ENCODE measurements at regions not wholly inside any gene's neighbourhood (a gene's known extent, or its start where the extent isn't known, plus 50 kb on each side); places are given as distances from the start of the nearest gene placed in this dataset.
"Not testable (repeated sequence)": the region's sequence is repeated elsewhere in the genome, so short reads cannot be mapped to it uniquely, and the experiment has no call there.

DNA sequence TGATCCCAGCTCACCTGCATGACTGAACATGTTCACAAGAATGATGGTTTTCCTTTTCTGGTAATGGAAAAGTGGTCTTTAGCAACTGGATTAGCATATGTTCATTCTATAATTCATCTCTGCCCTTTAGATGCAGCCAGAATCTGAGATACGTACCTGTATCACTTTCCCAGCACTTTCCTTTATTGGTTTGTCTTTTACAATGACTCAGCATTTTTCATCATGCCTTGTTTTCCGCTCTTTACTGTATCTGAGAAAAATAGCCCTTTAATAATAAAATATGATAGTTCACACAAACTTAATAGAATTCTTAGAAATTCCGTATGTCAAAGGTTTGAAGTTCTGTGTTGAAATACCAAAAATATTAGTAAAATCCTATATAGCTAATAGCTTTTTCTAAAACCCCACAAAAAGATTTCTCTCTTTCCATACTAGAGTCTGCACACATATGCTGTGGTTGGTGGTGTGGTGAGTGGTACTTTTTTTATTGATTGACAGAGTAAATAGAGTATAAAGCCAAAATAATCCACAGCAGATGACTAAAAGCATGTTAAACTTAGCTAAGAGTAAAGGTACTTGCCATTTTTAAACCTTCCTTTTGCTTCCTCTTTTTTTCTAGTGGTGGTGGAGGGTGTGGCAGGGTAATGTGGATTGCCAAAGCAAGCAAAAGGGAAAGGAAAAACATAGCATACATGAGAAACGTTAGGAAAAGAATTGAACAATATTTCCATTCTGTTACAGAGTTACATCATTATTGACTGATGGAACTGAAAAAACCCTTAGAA lies 328.9 kb upstream of the RBMS3 start:
- DNase-seq (ENCODE audit: low read depth), result no peak

DNA sequence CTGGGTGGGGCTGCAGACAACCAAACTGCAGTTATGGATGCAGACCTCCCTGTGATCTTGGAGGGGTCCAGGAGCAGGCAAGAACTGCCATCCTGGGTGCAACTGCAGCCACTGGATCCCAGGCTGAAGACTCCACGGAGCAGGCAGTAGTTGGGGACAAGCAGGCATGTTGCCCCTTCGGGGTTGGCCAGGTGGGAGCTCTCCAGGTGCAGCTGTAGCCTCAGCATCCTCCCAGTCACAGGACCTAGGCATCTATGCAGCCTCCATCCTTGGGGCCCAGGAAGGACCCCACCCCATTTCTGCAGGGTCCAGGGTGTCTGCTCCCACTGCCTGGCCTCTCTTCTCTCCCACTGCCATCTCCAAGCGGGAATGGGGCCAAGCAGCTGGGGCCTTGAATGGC lies 322.2 kb upstream of the RBMS3 start:
- DNase-seq (ENCODE audit: low read depth), result no peak

DNA sequence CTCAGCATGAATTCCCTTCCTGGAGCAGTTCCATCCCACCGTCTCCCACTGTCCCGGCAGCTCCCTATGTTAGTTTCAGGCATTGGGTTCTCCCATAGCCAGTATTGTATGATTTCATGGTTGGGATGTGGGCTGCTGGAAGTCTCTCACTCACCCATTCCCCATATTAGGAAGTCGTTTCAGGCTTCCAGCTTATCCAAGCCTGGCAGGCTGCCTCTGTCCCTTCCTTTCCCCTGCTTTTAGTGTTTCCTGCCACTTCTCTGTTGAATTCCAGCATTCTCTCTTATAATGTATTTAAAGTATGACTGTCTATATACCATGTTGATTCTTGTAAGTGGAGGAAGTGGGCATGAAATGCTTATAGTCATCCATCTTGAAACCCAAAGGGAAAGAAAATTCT lies 309.7 kb upstream of the RBMS3 start:
- DNase-seq (ENCODE audit: low read depth), result no peak

DNA sequence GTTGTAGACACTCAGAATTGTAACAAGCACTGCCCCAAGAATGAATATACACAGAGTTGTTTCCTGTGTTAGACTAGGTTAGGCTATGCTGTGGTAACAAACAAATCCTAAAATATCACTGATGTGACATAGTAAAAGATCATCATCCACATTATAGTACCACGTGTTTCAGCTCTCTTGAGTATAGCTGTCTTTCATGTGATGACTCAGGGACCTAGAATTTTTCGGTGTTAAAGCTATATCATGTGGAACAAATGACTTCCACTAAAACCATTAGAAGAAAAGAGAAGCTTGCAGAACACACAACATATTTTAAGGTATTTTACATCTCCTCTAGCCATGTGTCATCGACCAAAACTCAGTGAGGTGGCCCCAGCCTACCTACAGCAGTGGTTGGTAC lies 307.9 kb upstream of the RBMS3 start:
- DNase-seq (ENCODE audit: low read depth), result peak; percentile 39

DNA sequence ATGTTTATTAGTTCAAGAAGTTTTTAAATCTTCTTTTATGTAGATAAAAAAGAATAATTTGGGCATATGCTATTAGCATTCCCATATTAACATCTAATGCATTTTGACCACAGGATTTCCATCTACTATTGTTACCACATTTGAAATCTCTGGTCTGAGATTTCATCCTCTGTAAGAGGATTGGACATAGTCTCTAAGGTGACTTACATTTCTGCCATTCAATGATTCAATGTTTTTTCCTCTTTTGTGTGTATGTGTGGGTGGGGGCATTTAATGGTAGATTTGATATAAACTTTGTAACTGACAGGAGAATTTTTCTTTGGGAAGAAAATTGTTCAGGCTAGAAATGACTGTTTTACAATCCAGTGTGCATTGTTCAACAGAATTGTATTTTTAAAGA lies 307.3 kb upstream of the RBMS3 start:
- DNase-seq (ENCODE audit: low read depth), result peak; percentile 26

DNA sequence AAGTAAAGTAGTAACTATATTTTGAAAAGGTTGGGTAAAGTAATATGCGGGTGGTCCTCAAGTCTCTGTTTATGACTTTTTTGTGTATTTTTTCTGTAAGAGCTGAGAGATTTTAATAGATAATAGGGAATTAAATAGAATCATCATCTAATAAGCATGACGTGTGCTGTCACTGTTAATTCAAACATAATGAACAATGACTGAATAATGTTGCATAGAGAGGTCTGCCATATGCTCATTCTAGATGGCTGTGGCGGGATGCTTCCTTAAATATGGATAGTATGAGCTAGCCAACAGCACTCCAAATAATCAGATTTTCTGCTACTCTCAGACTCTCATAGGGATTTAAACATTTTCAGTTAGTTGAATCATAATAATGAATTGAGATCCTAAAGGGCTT lies 302.8 kb upstream of the RBMS3 start:
- no peak for DNase-seq (ENCODE audit: low read depth)

DNA sequence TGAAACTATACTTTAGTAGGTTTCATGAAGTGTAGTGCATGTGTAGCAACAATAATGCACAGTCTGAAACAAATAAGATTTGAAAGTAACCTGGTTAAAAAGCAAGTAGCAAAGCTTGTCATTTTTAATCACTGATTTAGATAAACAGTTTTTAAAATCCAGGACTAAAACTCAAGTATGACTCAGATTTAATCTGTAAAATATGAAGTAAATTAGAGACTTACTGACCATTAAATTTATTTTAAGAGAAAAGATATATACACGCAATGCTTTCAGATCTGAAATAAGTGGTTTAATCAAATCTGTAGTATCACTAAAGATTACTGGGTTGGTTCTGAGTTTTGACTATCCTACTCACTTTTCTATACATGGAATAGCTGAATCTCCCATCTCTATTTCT lies 300.7 kb upstream of the RBMS3 start:
- DNase-seq (ENCODE audit: low read depth), result no peak

DNA sequence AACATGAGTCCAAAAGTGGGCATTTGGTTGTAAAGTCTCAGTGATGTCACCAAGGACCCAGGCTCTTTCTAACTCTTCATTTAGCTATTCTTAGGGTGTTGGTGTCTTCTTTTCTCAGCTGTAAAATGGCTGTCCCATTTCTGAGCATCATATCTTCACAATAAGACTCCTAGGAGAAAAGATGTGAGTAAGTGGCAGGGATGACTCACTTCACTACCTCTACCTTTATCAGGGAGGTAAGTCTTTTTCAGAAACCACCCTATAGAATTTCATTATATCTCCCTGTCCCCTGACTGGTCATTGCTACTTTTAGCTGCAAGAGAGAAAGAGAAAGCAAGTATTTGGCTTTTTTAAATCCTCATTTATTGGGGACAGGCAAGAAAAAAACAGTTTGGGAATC lies 300.2 kb upstream of the RBMS3 start:
- no peak for DNase-seq (ENCODE audit: low read depth)

DNA sequence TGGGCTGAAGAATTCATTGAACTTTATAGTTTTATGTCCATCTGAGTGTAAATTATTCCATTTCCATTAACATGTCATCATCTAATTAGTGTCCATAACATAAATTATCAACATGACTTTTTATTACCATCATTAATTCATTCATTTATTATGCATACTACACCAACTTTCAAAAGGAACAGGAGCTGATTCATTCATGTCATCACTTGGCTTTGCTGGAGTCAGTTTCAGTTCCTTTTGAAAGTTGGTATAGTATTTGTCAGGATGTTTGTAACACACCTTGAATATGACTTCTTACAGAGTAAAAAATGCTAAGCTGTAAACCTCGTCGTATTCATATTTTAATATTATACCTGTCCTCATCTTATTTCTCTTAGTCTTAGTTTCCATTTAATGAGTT lies 298.0 kb upstream of the RBMS3 start:
- no peak for DNase-seq (ENCODE audit: low read depth)

DNA sequence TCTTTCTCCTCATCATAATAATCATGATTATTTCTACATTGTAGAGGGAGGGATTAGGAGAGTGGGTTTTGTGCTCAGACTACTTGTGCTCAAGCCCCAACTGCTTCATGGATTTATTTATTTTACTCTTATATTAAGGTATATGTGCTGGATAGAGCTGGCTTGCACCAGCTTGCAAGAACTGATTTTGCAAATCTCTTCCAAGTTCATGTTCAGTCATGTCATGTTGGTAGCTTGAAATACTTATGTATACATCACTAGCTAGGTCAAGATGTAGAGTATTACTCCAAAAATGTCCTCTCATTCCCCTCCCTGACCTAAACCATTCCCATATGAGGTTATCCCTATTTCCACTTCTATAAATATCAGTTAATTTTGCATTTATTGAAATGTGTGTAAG lies 293.9 kb upstream of the RBMS3 start:
- DNase-seq (ENCODE audit: low read depth), result no peak

DNA sequence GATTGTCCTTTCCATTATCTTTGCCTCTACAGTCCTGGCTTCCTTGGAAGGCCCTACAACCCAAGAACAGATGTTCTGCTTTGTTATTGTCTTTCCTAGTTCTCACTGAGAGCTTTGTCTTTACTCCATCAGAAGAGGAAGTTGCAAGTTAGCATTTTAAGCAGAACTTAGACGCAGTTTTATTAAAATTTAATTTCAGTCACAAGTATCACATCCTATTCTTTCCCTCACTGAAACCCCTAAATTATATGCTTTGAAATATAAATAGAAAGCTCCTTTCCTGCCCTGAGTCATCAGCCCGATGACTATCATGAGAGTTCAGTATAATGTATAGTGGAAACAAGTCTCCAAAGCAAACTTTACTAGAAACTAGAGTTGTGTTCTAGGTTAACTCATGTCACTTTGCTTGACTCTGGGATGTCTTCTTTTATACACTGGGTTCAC lies 291.2 kb upstream of the RBMS3 start:
- DNase-seq (ENCODE audit: low read depth), result no peak

DNA sequence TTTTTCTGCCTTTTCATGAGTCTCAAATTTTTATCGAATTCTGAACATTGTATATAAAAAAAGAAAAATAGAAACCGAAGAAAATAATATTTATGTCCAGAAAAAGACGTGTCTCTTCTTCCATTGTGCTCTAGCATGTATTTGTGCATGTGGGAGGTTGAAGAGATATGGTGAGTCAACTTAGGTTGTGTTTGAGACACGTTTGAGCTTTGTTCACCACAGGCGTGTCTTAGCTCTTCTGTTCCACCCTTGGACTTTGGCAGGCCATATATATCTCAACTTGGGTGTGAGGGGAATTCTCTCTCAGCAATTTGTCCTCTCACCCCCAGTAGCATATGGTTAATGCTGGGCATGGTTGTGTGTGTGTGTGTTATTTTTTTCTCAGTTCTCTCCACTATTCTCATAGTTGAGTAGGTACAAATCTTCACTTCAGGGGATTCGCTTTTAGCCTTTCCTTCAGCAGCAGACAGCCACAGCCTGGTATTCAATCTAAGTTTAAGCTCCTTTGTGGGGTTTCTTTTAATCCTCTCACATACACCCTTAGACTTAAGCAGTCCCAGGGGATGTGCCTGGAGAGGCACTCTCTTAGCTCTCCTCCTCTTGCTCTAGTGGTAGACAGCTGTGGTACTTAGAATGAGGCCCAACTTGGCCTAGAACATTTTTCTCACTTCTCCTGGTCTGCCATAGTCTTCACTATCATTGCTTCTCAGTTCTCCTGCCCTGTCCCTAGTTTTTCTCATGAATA lies 286.5 kb upstream of the RBMS3 start:
- DNase-seq (ENCODE audit: low read depth), result no peak

DNA sequence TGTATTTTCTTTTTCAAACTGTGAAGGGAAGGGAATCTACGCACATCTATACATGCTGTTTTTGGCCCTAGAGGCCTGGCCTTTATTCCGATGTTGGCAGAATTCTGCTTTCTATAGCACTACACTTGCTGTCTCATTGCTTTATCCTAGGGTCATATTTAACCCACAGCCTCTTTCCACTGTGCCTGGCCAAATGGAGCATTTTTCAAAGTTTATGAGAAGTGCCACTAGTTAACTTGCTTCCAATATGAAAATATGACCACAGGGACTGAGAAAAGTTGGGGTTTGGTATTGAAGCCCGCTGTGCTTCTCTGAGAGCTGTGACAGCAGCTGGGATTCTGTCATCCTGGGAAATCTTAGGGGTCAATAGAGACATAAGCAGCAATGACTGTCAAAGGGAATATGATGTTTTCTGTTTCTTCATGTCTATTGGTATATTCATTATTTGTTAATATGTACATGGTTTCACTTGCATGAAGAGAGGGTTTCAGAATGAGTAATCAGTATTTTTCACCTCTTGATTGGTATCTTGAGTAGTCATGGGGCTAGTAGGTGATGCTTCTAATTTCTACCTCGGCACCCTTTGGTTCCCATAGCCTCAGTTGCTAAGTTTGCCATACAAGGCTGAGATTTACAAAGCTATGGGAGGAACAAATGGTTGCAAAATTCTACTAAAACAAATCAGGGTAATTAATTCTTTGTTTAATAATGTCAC lies 275.8 kb upstream of the RBMS3 start:
- no peak for DNase-seq (ENCODE audit: low read depth)

DNA sequence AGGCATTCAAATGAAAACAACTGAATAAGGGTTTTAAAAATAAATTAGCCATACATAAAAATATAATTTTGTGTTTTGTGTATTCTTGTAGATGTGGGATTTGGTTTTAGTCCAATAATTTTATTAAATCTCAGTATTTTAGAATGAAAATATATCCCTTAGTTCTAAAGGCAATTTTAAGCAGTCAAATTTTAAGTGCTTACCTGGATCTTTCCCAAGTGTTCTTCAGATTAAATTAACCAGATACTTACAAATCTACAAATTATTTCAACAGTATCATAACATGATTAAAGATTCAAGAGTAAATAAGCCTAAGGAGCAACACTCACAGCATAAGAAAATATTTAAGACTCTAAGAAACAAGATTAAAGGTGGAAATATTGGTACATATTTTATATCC lies 275.0 kb upstream of the RBMS3 start:
- DNase-seq (ENCODE audit: low read depth), result no peak

DNA sequence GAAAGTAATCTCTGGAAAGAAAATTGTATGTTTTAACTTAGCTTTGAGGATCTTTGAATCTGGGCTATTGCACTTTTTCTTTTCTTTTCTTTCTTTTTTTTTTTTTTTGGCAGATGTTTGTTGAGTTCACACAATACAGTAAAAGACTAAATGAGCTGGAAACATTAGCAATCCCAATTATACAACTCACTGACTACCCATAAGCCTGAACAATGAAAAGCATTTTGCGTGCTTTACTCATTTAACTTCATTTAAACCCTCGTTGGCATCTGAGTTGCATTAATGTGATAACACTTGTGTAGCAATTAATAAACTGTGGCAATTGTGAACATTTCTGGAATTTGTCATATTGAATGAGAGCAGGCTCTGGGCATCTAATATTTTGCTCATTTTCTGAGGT lies 269.4 kb upstream of the RBMS3 start:
- no peak for DNase-seq (ENCODE audit: low read depth)

DNA sequence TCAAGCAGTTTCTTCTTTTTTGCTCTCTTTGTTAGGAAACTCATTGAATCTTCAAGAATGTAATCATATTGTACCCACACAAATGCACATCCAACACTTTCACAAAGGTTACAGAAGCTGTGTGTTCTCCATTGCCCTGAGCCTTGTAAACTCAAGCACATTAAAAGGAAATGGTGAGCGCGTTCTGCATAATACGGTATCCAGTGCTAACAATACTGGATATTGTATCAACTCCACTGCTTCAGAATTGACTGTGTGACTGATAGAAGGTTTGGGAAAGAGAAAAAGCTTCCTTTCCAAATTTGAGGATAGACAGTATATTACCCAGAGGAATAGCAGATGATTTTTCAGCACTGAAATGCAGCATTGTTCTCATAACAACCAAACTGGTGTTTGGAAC lies 268.9 kb upstream of the RBMS3 start:
- no peak for DNase-seq (ENCODE audit: low read depth)

DNA sequence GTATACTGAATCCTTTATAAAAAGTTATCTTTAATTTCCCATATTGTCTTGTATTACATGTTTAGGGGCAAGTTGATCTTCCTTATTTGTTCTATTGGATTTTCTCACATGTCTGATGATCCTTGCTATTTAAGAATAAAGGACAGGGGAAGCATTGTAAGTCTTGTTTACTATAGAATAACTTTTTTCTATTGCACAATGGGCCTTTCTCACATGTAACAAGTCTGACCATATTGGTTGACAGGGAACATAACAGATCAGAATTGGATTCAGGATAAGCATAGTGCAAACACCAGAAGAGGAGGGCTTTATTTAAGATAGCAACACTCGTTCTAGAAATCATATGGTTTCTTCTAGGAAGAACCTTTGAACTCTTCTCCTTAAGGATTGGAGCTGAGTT lies 257.9 kb upstream of the RBMS3 start:
- no peak for DNase-seq (ENCODE audit: low read depth)

DNA sequence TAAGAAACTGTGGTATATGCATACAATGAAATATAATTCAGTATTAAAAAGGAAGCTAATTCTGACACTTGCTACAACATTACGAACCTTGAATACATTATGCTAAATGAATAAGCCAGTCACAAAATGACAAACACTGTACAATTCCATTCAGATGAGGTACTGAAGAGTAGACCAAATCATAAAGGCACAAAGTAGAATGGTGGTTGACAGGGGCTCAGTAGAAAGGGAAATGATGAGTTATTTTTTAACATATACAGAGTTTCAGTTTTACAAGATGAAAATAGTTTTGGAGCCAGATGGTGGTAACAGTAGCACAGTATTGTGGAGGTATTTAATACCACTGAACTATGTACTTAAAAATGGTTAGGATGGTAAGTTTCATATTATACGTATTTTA lies 254.6 kb upstream of the RBMS3 start:
- DNase-seq (ENCODE audit: low read depth), result no peak

DNA sequence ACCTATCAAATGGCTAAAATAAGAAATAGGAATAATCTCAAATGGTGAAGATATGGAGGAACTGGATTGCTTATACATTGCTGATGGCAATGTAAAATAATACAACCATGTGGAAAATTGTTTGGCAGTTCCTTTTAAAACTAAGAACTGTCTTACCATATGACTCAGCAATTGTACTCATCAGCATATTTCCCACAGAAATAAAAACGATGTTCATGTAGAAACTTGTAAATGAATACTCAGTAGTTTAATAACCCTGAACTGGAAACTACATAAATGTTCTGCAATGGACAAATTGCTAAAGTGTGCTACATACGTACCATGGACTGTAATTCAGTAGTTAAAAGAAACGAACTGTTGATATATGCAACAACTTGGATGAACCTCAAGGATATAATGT lies 253.9 kb upstream of the RBMS3 start:
- DNase-seq (ENCODE audit: low read depth), result no peak

DNA sequence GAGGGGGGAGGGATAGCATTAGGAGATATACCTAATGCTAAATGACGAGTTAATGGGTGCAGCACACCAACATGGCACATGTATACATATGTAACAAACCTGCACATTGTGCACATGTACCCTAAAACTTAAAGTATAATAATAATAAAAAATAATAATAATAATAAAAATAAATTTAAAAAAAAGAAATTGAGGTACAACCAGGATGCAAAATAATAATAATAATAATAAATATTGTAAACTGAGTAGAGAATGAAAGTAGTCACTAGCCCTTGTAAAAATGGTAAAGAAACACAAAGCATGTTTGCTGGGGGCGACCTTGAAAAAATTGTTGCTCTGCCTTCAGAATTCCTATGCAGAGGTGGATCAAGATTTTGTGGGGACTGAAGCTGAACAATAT lies 249.7 kb upstream of the RBMS3 start:
- DNase-seq (ENCODE audit: low read depth), result not testable (repeated sequence)

DNA sequence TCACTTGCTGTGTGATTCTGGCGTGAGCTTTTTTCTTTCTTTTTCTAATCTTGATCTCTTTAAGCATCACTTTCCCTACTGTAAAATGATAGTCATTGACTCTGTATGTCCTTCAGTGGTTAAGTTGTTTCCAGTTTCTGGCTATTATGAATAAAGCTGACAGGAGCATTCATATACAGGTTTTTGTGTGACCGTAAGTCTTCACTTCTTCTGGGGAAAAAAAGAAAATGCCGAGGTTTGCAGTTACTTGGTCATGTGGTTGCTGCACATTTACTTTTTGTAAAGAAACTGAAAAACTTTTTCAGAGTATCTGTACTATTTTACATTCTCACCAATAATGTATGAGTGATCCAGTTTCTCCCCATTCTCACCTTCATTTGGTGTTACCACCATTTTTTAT lies 247.4 kb upstream of the RBMS3 start:
- no peak for DNase-seq (ENCODE audit: low read depth)

DNA sequence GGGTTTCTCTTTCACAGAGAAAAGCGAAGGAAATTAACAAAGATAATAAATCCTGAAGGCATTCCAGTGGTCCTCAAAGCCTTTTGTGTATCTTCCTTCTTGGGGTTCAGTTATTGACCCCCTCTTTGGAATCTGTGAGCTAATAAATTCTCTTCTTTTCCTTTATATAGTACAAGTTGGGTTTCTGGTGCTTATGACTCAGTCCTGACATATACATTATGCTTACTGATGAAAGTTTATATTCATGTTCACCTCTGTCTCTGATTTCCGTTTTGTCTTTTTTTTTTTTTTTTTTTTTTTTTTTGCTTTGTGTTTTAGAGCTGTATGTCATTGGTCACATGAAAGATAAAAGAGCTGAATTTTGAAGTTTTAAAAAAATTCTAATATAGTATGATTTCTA lies 230.7 kb upstream of the RBMS3 start:
- no peak for DNase-seq (ENCODE audit: low read depth)

DNA sequence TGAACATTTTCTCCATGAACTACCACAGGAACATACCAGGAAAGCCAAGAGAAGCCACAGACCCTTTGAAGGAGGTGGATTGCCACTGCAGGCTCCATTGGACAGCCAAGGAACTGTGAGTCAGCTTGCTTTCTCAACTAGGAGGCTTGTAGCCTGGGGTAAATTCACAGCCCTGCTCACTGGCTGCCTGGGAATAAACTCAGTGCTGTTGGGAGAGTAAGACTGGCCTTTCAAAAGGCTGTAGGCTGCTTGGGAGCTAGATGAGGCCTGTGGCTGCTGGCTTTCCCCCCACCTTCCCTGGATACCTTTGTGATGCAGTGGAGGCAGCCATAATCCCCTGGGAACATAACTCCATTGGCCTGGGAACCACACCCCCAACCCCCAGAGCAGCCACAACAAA lies 223.5 kb upstream of the RBMS3 start:
- no peak for DNase-seq (ENCODE audit: low read depth)
